ENCODE measurements at regions not wholly inside any gene's neighbourhood (a gene's known extent, or its start where the extent isn't known, plus 50 kb on each side); places are given as distances from the start of the nearest gene placed in this dataset.

DNA sequence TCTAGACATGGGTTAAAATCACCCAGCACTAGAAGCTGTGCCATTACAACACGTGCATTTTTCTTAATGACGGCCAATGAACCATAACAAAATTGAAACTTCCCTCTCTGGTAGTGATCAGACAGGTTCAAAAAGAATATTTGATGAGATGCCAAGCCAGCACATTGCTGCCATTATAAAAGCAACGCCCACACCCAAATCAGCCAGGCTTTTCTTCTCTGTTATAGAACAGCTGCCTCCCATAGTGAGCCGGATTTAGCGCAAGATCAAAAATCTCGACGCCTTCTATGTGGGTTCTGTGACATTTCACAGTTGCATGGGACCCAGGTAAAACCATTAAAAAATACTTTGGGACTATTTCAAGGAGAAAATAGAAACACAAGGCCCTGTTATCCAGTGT lies 1158.0 kb downstream of the EFNB2 start:
- no peak for TF ChIP-seq CTCF (IDR thresholded peaks at IDR 0.05; ENCODE audit: poor library complexity)
- TF ChIP-seq EZH2phosphoT487 (IDR thresholded peaks at IDR 0.05; ENCODE audit: low read depth, severe bottlenecking, unreplicated experiment), result no peak

Data from hepatocyte (in vitro differentiated cells).